ENCODE measurements at regions not wholly inside any gene's neighbourhood (a gene's known extent, or its start where the extent isn't known, plus 50 kb on each side); places are given as distances from the start of the nearest gene placed in this dataset.
"Not testable (repeated sequence)": the region's sequence is repeated elsewhere in the genome, so short reads cannot be mapped to it uniquely, and the experiment has no call there.

DNA sequence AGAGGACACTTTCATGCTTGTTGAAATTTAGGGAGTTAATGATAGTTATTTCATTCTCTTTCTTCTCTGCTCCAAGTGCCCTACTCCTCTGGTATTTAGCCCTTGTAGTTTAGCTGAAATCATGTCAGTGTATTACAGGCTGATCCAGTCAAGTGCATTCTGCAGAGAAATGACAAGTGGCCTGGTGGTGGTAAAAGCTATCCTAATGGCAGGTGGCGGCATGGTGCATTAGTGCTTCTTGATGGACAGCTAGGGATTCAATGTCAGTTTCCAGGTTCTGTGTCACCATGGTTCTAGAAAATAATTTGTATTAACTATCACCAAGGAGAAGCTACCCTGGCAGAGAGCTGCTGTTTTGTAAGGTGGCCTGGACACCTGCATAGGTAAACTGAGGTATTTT lies 90.0 kb upstream of the BNIP2 start:
- WGBS, 2 donors, result 91 to 98% methylated on average over 1 of the region's 1 CpG
- Histone ChIP-seq H3K27me3 (ENCODE audit: control insufficient read depth in 3 of 3, insufficient read depth in 3 of 3, low read length in 2 of 3) (no peaks in the 10 kb centered on the region), H3K27ac (ENCODE audit: low read depth in 1 of 2, low read length in 1 of 2) (no peak overlapping the region), H3K4me3 (no peak overlapping the region), H3K9ac (ENCODE audit: insufficient read depth in 1 of 2, low read length in 2 of 2) (no peak overlapping the region), H3K9me3 (ENCODE audit: control insufficient read depth in 4 of 4, insufficient read depth in 3 of 4, low read length in 3 of 4) (no peaks in the 10 kb centered on the region), H3K36me3 (ENCODE audit: control insufficient read depth in 4 of 4, insufficient read depth in 4 of 4, low read length in 4 of 4) (no peaks in the 10 kb centered on the region), H3K4me1 (ENCODE audit: control insufficient read depth in 5 of 5, insufficient read depth in 5 of 5, low read length in 5 of 5) (no peaks in the 10 kb centered on the region)
- ATAC-seq (ENCODE audit: insufficient read depth, low FRiP score) (no peak), DNase-seq (no peak)
- TF ChIP-seq, protein P1, sequence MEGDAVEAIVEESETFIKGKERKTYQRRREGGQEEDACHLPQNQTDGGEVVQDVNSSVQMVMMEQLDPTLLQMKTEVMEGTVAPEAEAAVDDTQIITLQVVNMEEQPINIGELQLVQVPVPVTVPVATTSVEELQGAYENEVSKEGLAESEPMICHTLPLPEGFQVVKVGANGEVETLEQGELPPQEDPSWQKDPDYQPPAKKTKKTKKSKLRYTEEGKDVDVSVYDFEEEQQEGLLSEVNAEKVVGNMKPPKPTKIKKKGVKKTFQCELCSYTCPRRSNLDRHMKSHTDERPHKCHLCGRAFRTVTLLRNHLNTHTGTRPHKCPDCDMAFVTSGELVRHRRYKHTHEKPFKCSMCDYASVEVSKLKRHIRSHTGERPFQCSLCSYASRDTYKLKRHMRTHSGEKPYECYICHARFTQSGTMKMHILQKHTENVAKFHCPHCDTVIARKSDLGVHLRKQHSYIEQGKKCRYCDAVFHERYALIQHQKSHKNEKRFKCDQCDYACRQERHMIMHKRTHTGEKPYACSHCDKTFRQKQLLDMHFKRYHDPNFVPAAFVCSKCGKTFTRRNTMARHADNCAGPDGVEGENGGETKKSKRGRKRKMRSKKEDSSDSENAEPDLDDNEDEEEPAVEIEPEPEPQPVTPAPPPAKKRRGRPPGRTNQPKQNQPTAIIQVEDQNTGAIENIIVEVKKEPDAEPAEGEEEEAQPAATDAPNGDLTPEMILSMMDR (IDR thresholded peaks at IDR 0.05; ENCODE audit: control extremely low read depth, extremely low read depth), result no peak

GRCh38 chr15:59764775-59765174 lies 75.7 kb upstream of the BNIP2 start:
- Histone ChIP-seq H3K9ac (ENCODE audit: insufficient read depth in 1 of 2, low read length in 2 of 2) (no peak overlapping the region), H3K27ac (ENCODE audit: low read depth in 1 of 2, low read length in 1 of 2) (no peak overlapping the region), H3K4me1 (ENCODE audit: control insufficient read depth in 5 of 5, insufficient read depth in 5 of 5, low read length in 5 of 5) (no peaks in the 10 kb centered on the region), H3K27me3 (ENCODE audit: control insufficient read depth in 3 of 3, insufficient read depth in 3 of 3, low read length in 2 of 3) (peaks cover 0 to 7% (median 5%) of the 10 kb centered on the region in 3 donors), H3K4me3 (no peak overlapping the region), H3K9me3 (ENCODE audit: control insufficient read depth in 4 of 4, insufficient read depth in 3 of 4, low read length in 3 of 4) (no peaks in the 10 kb centered on the region), H3K36me3 (ENCODE audit: control insufficient read depth in 4 of 4, insufficient read depth in 4 of 4, low read length in 4 of 4) (no peaks in the 10 kb centered on the region)
- no peak for DNase-seq
- 61 to 76% methylated on average over 2 of the region's 2 CpGs for WGBS, 2 donors
- ATAC-seq (ENCODE audit: insufficient read depth, low FRiP score), result no peak
- TF ChIP-seq, protein P1 (IDR thresholded peaks at IDR 0.05; ENCODE audit: control extremely low read depth, extremely low read depth), result no peak

GRCh38 chr15:59762558-59762957 lies 73.4 kb upstream of the BNIP2 start:
- 77 to 79% methylated on average over 3 of the region's 3 CpGs for WGBS, 2 donors
- DNase-seq (no peak), ATAC-seq (ENCODE audit: insufficient read depth, low FRiP score) (no peak)
- Histone ChIP-seq H3K9ac (ENCODE audit: insufficient read depth in 1 of 2, low read length in 2 of 2) (no peak overlapping the region), H3K36me3 (ENCODE audit: control insufficient read depth in 4 of 4, insufficient read depth in 4 of 4, low read length in 4 of 4) (no peaks in the 10 kb centered on the region), H3K9me3 (ENCODE audit: control insufficient read depth in 4 of 4, insufficient read depth in 3 of 4, low read length in 3 of 4) (no peaks in the 10 kb centered on the region), H3K4me1 (ENCODE audit: control insufficient read depth in 5 of 5, insufficient read depth in 5 of 5, low read length in 5 of 5) (no peaks in the 10 kb centered on the region), H3K27ac (ENCODE audit: low read depth in 1 of 2, low read length in 1 of 2) (no peak overlapping the region), H3K27me3 (ENCODE audit: control insufficient read depth in 3 of 3, insufficient read depth in 3 of 3, low read length in 2 of 3) (peaks cover 0 to 8% (median 7%) of the 10 kb centered on the region in 3 donors), H3K4me3 (no peak overlapping the region)
- TF ChIP-seq, protein P1 (IDR thresholded peaks at IDR 0.05; ENCODE audit: control extremely low read depth, extremely low read depth), result no peak

- not testable (repeated sequence) for H3K4me1 ChIP-seq (ENCODE audit: control insufficient read depth in 5 of 5, insufficient read depth in 5 of 5, low read length in 5 of 5); ATAC-seq (ENCODE audit: insufficient read depth, low FRiP score); H3K27ac ChIP-seq (ENCODE audit: low read depth in 1 of 2, low read length in 1 of 2); DNase-seq; H3K9ac ChIP-seq (ENCODE audit: insufficient read depth in 1 of 2, low read length in 2 of 2); H3K27me3 ChIP-seq (ENCODE audit: control insufficient read depth in 3 of 3, insufficient read depth in 3 of 3, low read length in 2 of 3); H3K36me3 ChIP-seq (ENCODE audit: control insufficient read depth in 4 of 4, insufficient read depth in 4 of 4, low read length in 4 of 4); H3K4me3 ChIP-seq; H3K9me3 ChIP-seq (ENCODE audit: control insufficient read depth in 4 of 4, insufficient read depth in 3 of 4, low read length in 3 of 4)
- WGBS, 2 donors, result 87 to 93% methylated on average over 2 of the region's 2 CpGs
These were observed 71.1 kb upstream of the BNIP2 start for GRCh38 chr15:59760256-59760655.
